DOHH2 (cell line): ENCODE measurements at regions not wholly inside any gene's neighbourhood (a gene's known extent, or its start where the extent isn't known, plus 50 kb on each side); places are given as distances from the start of the nearest gene placed in this dataset.

Experiments
- EZH2phosphoT487 ChIP-seq: fragments of 200-600 bp; sonication (generic); IDR thresholded peaks from 2 replicates; pipeline ENCODE4 v1.6.1; 2017; ENCODE audit warnings: borderline replicate concordance, mild to moderate bottlenecking, antibody characterized with exemption, low read length, moderate library complexity, mixed read lengths
- TF ChIP-seq, protein P1 (sequence below): fragments of 200-600 bp; sonication (generic); IDR thresholded peaks from one replicate; pipeline ENCODE4 v1.5.1; 2014; ENCODE audit warnings: antibody characterized with exemption, mild to moderate bottlenecking, low read depth, low read length; ENCODE audit not compliant: poor library complexity, severe bottlenecking

DNA sequence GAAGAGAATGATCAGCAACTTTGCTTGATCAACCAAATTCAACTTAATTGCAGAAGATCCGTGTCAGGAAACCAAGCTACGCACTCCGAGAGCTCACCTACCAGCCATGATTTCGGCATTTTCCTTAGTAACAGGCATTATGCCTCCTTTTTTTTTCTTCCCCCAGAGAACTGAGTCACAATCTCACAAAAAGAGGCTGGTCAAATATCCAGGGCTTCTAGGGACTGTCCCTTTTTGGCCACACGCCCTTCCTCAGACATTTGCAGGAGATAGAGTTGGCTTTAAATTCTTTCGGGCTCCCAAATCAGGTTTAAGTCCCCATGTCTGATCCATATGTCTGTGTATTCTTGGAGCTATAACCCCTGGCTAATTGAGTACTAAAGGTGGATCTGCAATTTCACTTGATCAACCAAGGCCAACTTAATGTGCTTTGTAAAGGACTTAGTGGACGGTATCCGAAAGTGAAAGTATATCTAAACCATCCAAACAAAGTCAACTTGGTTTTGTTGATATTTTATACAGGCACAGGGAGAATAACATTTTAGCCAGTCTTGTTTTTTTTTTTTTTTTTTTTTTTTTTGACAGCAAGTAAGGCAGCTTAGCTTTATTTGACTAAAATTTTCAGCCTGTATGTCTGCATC is 100.8 kb upstream of the TBCA start:
- TF ChIP-seq, protein P1, sequence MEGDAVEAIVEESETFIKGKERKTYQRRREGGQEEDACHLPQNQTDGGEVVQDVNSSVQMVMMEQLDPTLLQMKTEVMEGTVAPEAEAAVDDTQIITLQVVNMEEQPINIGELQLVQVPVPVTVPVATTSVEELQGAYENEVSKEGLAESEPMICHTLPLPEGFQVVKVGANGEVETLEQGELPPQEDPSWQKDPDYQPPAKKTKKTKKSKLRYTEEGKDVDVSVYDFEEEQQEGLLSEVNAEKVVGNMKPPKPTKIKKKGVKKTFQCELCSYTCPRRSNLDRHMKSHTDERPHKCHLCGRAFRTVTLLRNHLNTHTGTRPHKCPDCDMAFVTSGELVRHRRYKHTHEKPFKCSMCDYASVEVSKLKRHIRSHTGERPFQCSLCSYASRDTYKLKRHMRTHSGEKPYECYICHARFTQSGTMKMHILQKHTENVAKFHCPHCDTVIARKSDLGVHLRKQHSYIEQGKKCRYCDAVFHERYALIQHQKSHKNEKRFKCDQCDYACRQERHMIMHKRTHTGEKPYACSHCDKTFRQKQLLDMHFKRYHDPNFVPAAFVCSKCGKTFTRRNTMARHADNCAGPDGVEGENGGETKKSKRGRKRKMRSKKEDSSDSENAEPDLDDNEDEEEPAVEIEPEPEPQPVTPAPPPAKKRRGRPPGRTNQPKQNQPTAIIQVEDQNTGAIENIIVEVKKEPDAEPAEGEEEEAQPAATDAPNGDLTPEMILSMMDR = no peak
- TF ChIP-seq EZH2phosphoT487 = no peak
